GM12873 (cell line): ENCODE measurements at regions not wholly inside any gene's neighbourhood (a gene's known extent, or its start where the extent isn't known, plus 50 kb on each side); places are given as distances from the start of the nearest gene placed in this dataset.

Source experiments
- TF ChIP-seq, protein P1 (sequence below): IDR thresholded peaks from 2 replicates; pipeline ENCODE4 v1.5.1; 2012; ENCODE audit warnings: low read depth, mild to moderate bottlenecking, moderate library complexity, low read length, control low read depth; ENCODE audit not compliant: insufficient read depth; ENCODE audit errors: missing control alignments

- TF ChIP-seq, protein P1, sequence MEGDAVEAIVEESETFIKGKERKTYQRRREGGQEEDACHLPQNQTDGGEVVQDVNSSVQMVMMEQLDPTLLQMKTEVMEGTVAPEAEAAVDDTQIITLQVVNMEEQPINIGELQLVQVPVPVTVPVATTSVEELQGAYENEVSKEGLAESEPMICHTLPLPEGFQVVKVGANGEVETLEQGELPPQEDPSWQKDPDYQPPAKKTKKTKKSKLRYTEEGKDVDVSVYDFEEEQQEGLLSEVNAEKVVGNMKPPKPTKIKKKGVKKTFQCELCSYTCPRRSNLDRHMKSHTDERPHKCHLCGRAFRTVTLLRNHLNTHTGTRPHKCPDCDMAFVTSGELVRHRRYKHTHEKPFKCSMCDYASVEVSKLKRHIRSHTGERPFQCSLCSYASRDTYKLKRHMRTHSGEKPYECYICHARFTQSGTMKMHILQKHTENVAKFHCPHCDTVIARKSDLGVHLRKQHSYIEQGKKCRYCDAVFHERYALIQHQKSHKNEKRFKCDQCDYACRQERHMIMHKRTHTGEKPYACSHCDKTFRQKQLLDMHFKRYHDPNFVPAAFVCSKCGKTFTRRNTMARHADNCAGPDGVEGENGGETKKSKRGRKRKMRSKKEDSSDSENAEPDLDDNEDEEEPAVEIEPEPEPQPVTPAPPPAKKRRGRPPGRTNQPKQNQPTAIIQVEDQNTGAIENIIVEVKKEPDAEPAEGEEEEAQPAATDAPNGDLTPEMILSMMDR = no peak
Measured at GRCh38 chr1:63157085-63157484, 165.3 kb upstream of the FOXD3 start.

DNA sequence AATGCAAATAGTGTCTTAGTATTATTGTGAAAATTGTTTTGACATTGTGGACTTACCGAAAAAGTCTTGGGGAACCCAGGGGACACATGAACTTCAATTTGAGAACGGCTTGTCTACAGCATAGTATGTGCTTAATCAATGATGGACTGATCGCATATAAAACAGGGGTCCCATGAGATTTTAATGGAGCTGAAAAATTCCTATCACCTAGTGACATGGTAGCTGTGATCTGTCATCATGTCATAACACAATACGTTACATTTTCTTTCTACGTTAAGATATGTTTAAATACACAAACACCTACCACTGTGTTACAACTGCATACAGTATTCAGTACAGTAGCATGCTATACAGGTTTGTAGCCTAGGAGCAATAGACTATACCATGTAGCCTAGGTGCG, 153.3 kb upstream of the FOXD3 start:
- TF ChIP-seq, protein P1 = no peak

GRCh38 chr1:63173161-63173560, 149.2 kb upstream of the FOXD3 start:
- TF ChIP-seq, protein P1 = no peak

- TF ChIP-seq, protein P1 = peak; percentile 30
Measured at GRCh38 chr1:63189677-63190076, 132.7 kb upstream of the FOXD3 start.

DNA sequence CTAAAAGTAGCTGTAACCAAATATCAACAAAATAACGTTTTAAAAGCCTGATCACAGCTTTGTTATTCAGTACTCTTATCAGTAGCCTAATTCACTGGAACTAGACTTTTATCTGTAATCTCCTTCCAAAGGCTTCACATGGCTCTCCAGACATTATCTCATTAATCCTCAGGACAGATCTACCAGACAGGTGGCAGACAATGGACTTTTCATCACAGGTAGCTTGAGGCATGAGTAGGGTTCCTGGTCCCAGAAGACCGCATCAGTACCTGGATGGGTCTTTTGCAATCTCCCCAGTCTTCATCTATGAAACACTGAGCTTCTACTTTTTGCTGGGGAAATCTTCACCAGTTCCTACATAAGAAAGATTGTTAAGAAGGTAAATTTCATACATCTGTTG, 132.2 kb upstream of the FOXD3 start:
- TF ChIP-seq, protein P1 = no peak

- TF ChIP-seq, protein P1 = no peak
Measured at GRCh38 chr1:63198871-63199394, 123.4 kb upstream of the FOXD3 start.

DNA sequence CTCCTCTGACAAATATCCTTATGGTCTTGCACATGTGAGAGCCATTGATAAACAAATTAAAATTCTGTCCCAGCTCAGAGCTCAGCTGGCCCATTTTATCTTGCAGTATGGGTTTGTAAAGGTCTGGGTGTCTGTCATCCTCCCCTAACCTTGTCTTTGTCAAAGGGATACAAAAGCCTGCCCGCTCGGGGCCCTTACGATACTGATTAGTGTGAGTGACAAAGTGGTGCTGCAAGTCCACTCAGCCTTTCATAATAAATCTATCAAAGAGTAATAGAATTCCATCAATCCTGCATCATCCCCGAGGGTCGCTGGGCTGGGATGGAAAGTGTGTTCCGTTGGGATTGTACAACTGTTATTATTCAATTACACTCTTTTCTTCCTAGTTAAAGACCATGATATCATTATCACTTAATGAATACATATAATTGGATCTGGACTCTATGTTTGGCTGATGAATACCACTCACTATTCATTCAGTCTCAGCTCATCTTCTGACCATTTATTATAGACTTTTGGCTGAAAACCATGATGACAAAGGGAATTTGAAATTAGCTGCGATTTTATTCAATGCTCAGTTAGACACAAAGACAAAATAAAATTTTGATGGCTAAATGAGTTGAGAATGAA, 122.5 kb upstream of the FOXD3 start:
- TF ChIP-seq, protein P1 = no peak
